ENCODE measurements at regions not wholly inside any gene's neighbourhood (a gene's known extent, or its start where the extent isn't known, plus 50 kb on each side); places are given as distances from the start of the nearest gene placed in this dataset.

GRCh38 chr10:118818621-118819221, 64.0 kb upstream of the CACUL1 start:
- no peak overlapping the region for H2BK15ac ChIP-seq (ENCODE audit: low read length)
- FAIRE-seq (no peak), DNase-seq (ENCODE audit: low read depth in 1 of 2, low spot score in 2 of 2) (no peak)
- no peaks in the 10 kb centered on the region for H3K79me2 ChIP-seq (ENCODE audit: control insufficient read depth in 1 of 2, insufficient read depth in 2 of 2, low read length in 2 of 2)
- no peak overlapping the region for H3K27ac ChIP-seq (ENCODE audit: low read depth, low read length)
- ChIA-PET CTCF (ENCODE audit: partially characterized antibody) (interaction anchor here (2.4 to 3.4 kb wide), 2 partner anchors 9 to 12 kb away, joined by 13 to 21 read pairs; no protein-coding TSS in a partner anchor), POLR2A (ENCODE audit: partially characterized antibody) (no interaction called here)
- WGBS, 2 experiments (ENCODE audit: extremely low coverage in 1 of 2, insufficient coverage in 1 of 2, insufficient read length in 1 of 2, insufficient replicate concordance in 2 of 2, low coverage in 1 of 2, low lambda C conversion rate in 2 of 2, missing lambda C conversion rate in 1 of 2): 87% methylated on average over 10 of the region's 17 CpGs; no CpG with 5 or more reads in 1 of the 2 experiments
- no peaks in the 10 kb centered on the region for H3K79me1 ChIP-seq (ENCODE audit: low read depth, low read length)
- no peak overlapping the region for H3K9ac ChIP-seq (replicated peaks in 1 of 4; ENCODE audit: extremely low read depth in 1 of 4, low read depth in 3 of 4, low read length in 3 of 4)
- no peaks in the 10 kb centered on the region for H3K27me3 ChIP-seq (replicated peaks in 1 of 4; ENCODE audit: control insufficient read depth in 3 of 4, extremely low read depth in 1 of 4, insufficient read depth in 3 of 4, low read length in 3 of 4)
- H2BK120ac ChIP-seq (replicated peaks; ENCODE audit: low read depth, low read length): no peak overlapping the region
- TF ChIP-seq PHF8 (conservative IDR thresholded peaks at IDR 0.05; ENCODE audit: low read depth, low read length) (no peak), BRCA1 (IDR thresholded peaks at IDR 0.05; ENCODE audit: low read depth, low read length) (no peak), YY1 (IDR thresholded peaks at IDR 0.05; ENCODE audit: low read depth, low read length) (no peak), RNF2 (IDR thresholded peaks at IDR 0.05; ENCODE audit: borderline replicate concordance, low read depth, low read length, missing control alignments, poor library complexity, severe bottlenecking) (no peak), KDM4A (IDR thresholded peaks at IDR 0.05; ENCODE audit: low read depth, low read length, severe bottlenecking) (no peak), CREB1 (IDR thresholded peaks at IDR 0.05) (no peak), JUND (IDR thresholded peaks at IDR 0.05; ENCODE audit: low read length) (no peak), KDM5A (IDR thresholded peaks at IDR 0.05; ENCODE audit: low read length) (no peak), CBX8 (IDR thresholded peaks at IDR 0.05; ENCODE audit: borderline replicate concordance, low read depth, low read length) (no peak)
- H3K9me3 ChIP-seq (ENCODE audit: insufficient read depth in 2 of 2, low read depth in 1 of 2, low read length in 1 of 2): no peaks in the 10 kb centered on the region
- H3K56ac ChIP-seq (replicated peaks; ENCODE audit: insufficient read length, low read depth, low read length): no peak overlapping the region
- H3K4me1 ChIP-seq (replicated peaks in 1 of 4; ENCODE audit: control insufficient read depth in 3 of 4, insufficient read depth in 4 of 4, low read length in 3 of 4): no peaks in the 10 kb centered on the region
- H2AK5ac ChIP-seq (ENCODE audit: low read depth, low read length): no peak overlapping the region
- no peak overlapping the region for H3K4me2 ChIP-seq (ENCODE audit: insufficient read depth in 1 of 2, low read depth in 2 of 2, low read length in 2 of 2)
- H4K8ac ChIP-seq (ENCODE audit: extremely low read depth, insufficient read depth, low read length): no peak overlapping the region
- no peak overlapping the region; the same call in 1 of the 2 replicates for H3K18ac ChIP-seq (ENCODE audit: extremely low read depth, low read length)
- no peak overlapping the region for H3K23ac ChIP-seq (ENCODE audit: insufficient read length)
- no peak overlapping the region for H2BK5ac ChIP-seq (ENCODE audit: low read depth, low read length)
- H2BK12ac ChIP-seq (ENCODE audit: low read depth, low read length): no peak overlapping the region
- H3K4me3 ChIP-seq (ENCODE audit: extremely low read depth in 1 of 4, insufficient read depth in 2 of 4, low read depth in 3 of 4, low read length in 4 of 4): no peak overlapping the region
- H4K5ac ChIP-seq (ENCODE audit: insufficient read length, low read depth, low read length): no peak overlapping the region
- H3K23me2 ChIP-seq (ENCODE audit: low read depth, low read length): no peaks in the 10 kb centered on the region; the same call in 1 of the 2 replicates
- no peaks in the 10 kb centered on the region for H3K36me3 ChIP-seq (ENCODE audit: control insufficient read depth in 2 of 4, insufficient read depth in 4 of 4, low read length in 3 of 4)
- no peak overlapping the region for H2AFZ ChIP-seq (ENCODE audit: low read length)
- H2BK20ac ChIP-seq (ENCODE audit: low read length): no peak overlapping the region
- no peak overlapping the region for H4K91ac ChIP-seq (replicated peaks; ENCODE audit: insufficient read length, low read length)
- H3K4ac ChIP-seq (replicated peaks; ENCODE audit: insufficient read length, low read depth, low read length): no peak overlapping the region
- H3K14ac ChIP-seq (ENCODE audit: insufficient read length): no peak overlapping the region
- H4K20me1 ChIP-seq (replicated peaks in 1 of 2; ENCODE audit: control insufficient read depth in 1 of 2, insufficient read depth in 2 of 2, low read length in 2 of 2): no peaks in the 10 kb centered on the region

Measured in H1 (cell line).